CD14-positive monocyte (primary cell): ENCODE measurements at regions not wholly inside any gene's neighbourhood (a gene's known extent, or its start where the extent isn't known, plus 50 kb on each side); places are given as distances from the start of the nearest gene placed in this dataset.

Experiments
- DNase-seq, 3 donors: peaks; one replicate each; pipeline ENCODE4 v3.0.0-alpha.2; 2011 to 2022
- H2AFZ ChIP-seq: 2 replicates; pipeline ENCODE4 v1.6.0; 2012; ENCODE audit warnings: mild to moderate bottlenecking, low read depth, low read length, inconsistent platforms; ENCODE audit not compliant: insufficient read depth, poor library complexity, severe bottlenecking
- H3K27ac ChIP-seq, 2 donors: 1 replicate in 1 of 2; 2 replicates in 1 of 2; pipeline ENCODE4 v1.5.1; 2012 to 2013; ENCODE audit warnings: low read length in 2 of 2, control low read depth in 1 of 2, inconsistent platforms in 1 of 2, low read depth in 1 of 2, mild to moderate bottlenecking in 1 of 2
- H3K27me3 ChIP-seq, 2 donors: one replicate each; pipeline versions ENCODE4 v1.6.0 to v1.6.1; 2011 to 2013; ENCODE audit warnings: low read length in 2 of 2; ENCODE audit not compliant: control insufficient read depth in 2 of 2, insufficient read depth in 2 of 2
- H3K36me3 ChIP-seq, 2 donors: replicated peaks in 1 of 2; 1 replicate in 1 of 2; 2 replicates in 1 of 2; pipeline versions ENCODE4 v1.5.1 to v1.6.1; 2012 to 2013; ENCODE audit warnings: low read length in 2 of 2, control low read depth in 1 of 2, inconsistent platforms in 1 of 2, mild to moderate bottlenecking in 1 of 2; ENCODE audit not compliant: insufficient read depth in 2 of 2, control insufficient read depth in 1 of 2
- H3K4me1 ChIP-seq, 2 donors: 1 replicate in 1 of 2; 2 replicates in 1 of 2; pipeline versions ENCODE4 v1.5.1 to v1.6.1; 2012 to 2013; ENCODE audit warnings: low read length in 2 of 2, control low read depth in 1 of 2, inconsistent platforms in 1 of 2, mild to moderate bottlenecking in 1 of 2, moderate library complexity in 1 of 2; ENCODE audit not compliant: insufficient read depth in 2 of 2, control insufficient read depth in 1 of 2
- H3K4me2 ChIP-seq: replicated peaks from 2 replicates; pipeline ENCODE3; 2012; ENCODE audit warnings: low read length, moderate library complexity, mild to moderate bottlenecking; ENCODE audit not compliant: poor library complexity, severe bottlenecking; ENCODE audit errors: extremely low read depth
- H3K4me3 ChIP-seq, 3 experiments: fragments of 200-600 bp in 1 of 3; sonication (generic) in 1 of 3; replicated peaks in 1 of 3; 1 replicate in 2 of 3; 2 replicates in 1 of 3; pipeline ENCODE4 v1.5.1; 2011 to 2013; ENCODE audit warnings: low read length in 3 of 3, mild to moderate bottlenecking in 3 of 3, control low read depth in 2 of 3, low read depth in 2 of 3, inconsistent platforms in 1 of 3, moderate library complexity in 1 of 3
- H3K79me2 ChIP-seq: 2 replicates; pipeline ENCODE4 v1.6.0; 2012; ENCODE audit warnings: mild to moderate bottlenecking, control low read depth, inconsistent platforms, low read length, moderate library complexity; ENCODE audit not compliant: insufficient read depth
- H3K9ac ChIP-seq: 2 replicates; pipeline ENCODE4 v1.6.0; 2017; ENCODE audit warnings: low read length, mild to moderate bottlenecking; ENCODE audit not compliant: insufficient read depth, poor library complexity, severe bottlenecking
- H3K9me3 ChIP-seq, 2 donors: replicated peaks in 1 of 2; 1 replicate in 1 of 2; 2 replicates in 1 of 2; pipeline versions ENCODE4 v1.5.1 to v1.6.1; 2012 to 2013; ENCODE audit warnings: low read length in 2 of 2, control low read depth in 1 of 2; ENCODE audit not compliant: control insufficient read depth in 1 of 2, insufficient read depth in 1 of 2
- H4K20me1 ChIP-seq: 2 replicates; pipeline ENCODE4 v1.6.0; 2012; ENCODE audit warnings: mild to moderate bottlenecking, low read length, control low read depth, moderate library complexity; ENCODE audit not compliant: insufficient read depth
- H3K27ac Mint-ChIP-seq, 7 donors: one replicate each; pipeline ENCODE4 v1.8.0; 2020; ENCODE audit warnings: mild to moderate bottlenecking in 7 of 7, mixed read lengths in 7 of 7, moderate library complexity in 6 of 7, inconsistent platforms in 2 of 7
- H3K27me3 Mint-ChIP-seq, 3 donors: one replicate each; pipeline ENCODE4 v1.8.0; 2021 to 2022; ENCODE audit warnings: low read depth in 3 of 3, mild to moderate bottlenecking in 3 of 3, mixed read lengths in 3 of 3, moderate library complexity in 3 of 3, inconsistent platforms in 1 of 3
- H3K36me3 Mint-ChIP-seq, 2 donors: one replicate each; pipeline ENCODE4 v1.8.0; 2020; ENCODE audit warnings: mixed read lengths in 2 of 2, inconsistent platforms in 1 of 2, mild to moderate bottlenecking in 1 of 2
- H3K4me1 Mint-ChIP-seq: one replicate; pipeline ENCODE4 v1.8.0; 2020; ENCODE audit warnings: mild to moderate bottlenecking, mixed read lengths
- H3K4me3 Mint-ChIP-seq, 2 donors: one replicate each; pipeline ENCODE4 v1.8.0; 2020; ENCODE audit warnings: mild to moderate bottlenecking in 2 of 2, mixed read lengths in 2 of 2, moderate library complexity in 1 of 2
- H3K9me3 Mint-ChIP-seq, 7 donors: one replicate each; pipeline ENCODE4 v1.8.0; 2020 to 2022; ENCODE audit warnings: mixed read lengths in 7 of 7, mild to moderate bottlenecking in 6 of 7, moderate library complexity in 6 of 7, inconsistent platforms in 2 of 7
- CTCF ChIP-seq: fragments of 200-600 bp; IDR thresholded peaks from one replicate; pipeline ENCODE4 v1.8.0; 2022; ENCODE audit warnings: antibody characterized with exemption, mild to moderate bottlenecking
- WGBS: methylation state at CpG from one replicate; pipeline ENCODE4 v1.1.5; 2013; ENCODE audit warnings: missing lambda C conversion rate; ENCODE audit not compliant: insufficient coverage; 5-methylcytosine and 5-hydroxymethylcytosine counted together
- intact Hi-C, 2 donors: fragments of 100-400 bp; cut with micrococcal nuclease; formaldehyde crosslinking; loops; one replicate each; pipeline versions ENCODE4 v1.15.0 to v1.15.1; 2023

GRCh38 chr20:4574356-4574690 is 111.9 kb upstream of the PRNP start:
- Mint-ChIP-seq H3K36me3 (no peaks in the 10 kb centered on the region), H3K9me3 (peaks cover 0 to 4% (median 0%) of the 10 kb centered on the region in 7 donors), H3K27me3 (peaks cover 13 to 19% (median 15%) of the 10 kb centered on the region in 3 donors), H3K4me1 (no peaks in the 10 kb centered on the region), H3K4me3 (no peak overlapping the region), H3K27ac (no peak overlapping the region)
- no peak overlapping the region for H2AFZ ChIP-seq
- H3K27me3 ChIP-seq, result peaks cover 6 to 17% of the 10 kb centered on the region in 2 donors
- no peak for DNase-seq
- H3K36me3 ChIP-seq, result no peaks in the 10 kb centered on the region
- H3K4me3 ChIP-seq, result no peak overlapping the region
- no peak for TF ChIP-seq CTCF
- 0% methylated on average over 1 of the region's 3 CpGs for WGBS
- H3K4me2 ChIP-seq, result no peak overlapping the region
- H4K20me1 ChIP-seq, result no peaks in the 10 kb centered on the region
- no peaks in the 10 kb centered on the region for H3K9me3 ChIP-seq
- no peaks in the 10 kb centered on the region for H3K79me2 ChIP-seq
- no peak overlapping the region for H3K27ac ChIP-seq
- no peaks in the 10 kb centered on the region for H3K4me1 ChIP-seq
- H3K9ac ChIP-seq, result no peak overlapping the region
- intact Hi-C loops, result no loop called here

- Mint-ChIP-seq H3K4me3 (no peak overlapping the region), H3K9me3 (peaks cover 0 to 4% (median 0%) of the 10 kb centered on the region in 7 donors), H3K27ac (no peak overlapping the region), H3K27me3 (peaks cover 10 to 16% (median 13%) of the 10 kb centered on the region in 3 donors), H3K4me1 (no peaks in the 10 kb centered on the region), H3K36me3 (no peaks in the 10 kb centered on the region)
- no peaks in the 10 kb centered on the region for H3K79me2 ChIP-seq
- no peak for TF ChIP-seq CTCF
- H3K36me3 ChIP-seq, result no peaks in the 10 kb centered on the region
- intact Hi-C loops, result no loop called here
- no peak overlapping the region for H3K9ac ChIP-seq
- no peak overlapping the region for H3K27ac ChIP-seq
- DNase-seq, result no peak
- no peak overlapping the region for H3K4me2 ChIP-seq
- no peak overlapping the region for H2AFZ ChIP-seq
- no peaks in the 10 kb centered on the region for H4K20me1 ChIP-seq
- 0% methylated on average over 1 of the region's 8 CpGs for WGBS
- H3K4me1 ChIP-seq, result no peaks in the 10 kb centered on the region
- H3K9me3 ChIP-seq, result no peaks in the 10 kb centered on the region
- H3K4me3 ChIP-seq, result no peak overlapping the region
- H3K27me3 ChIP-seq, result peaks cover 6 to 14% of the 10 kb centered on the region in 2 donors
These were observed 112.5 kb upstream of the PRNP start for GRCh38 chr20:4573564-4574355.
